ENCODE measurements at regions not wholly inside any gene's neighbourhood (a gene's known extent, or its start where the extent isn't known, plus 50 kb on each side); places are given as distances from the start of the nearest gene placed in this dataset.

DNA sequence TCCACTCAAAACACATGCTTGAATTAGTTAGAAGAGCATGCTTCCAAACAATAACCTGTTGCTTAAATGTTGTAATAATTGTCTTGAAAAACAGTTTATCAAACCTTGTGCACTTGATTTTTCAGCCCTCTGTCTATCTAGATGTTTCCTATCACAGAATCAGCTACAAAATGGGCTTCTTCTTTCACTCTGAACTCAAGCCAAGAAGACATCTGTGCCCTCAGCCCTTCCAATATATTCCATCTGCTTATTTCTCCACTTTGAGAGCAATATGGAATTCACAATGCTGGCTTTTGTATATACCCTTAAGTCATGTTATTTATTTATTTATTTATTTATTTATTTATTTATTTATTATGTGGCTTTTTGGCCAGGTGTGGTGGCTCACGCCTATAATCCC lies 234.2 kb downstream of the TOX3 start:
- no peak for TF ChIP-seq CTCF (IDR thresholded peaks at IDR 0.05)
- no peak for TF ChIP-seq ZFX (IDR thresholded peaks at IDR 0.05; ENCODE audit: borderline replicate concordance)
